ENCODE measurements at regions not wholly inside any gene's neighbourhood (a gene's known extent, or its start where the extent isn't known, plus 50 kb on each side); places are given as distances from the start of the nearest gene placed in this dataset.

DNA sequence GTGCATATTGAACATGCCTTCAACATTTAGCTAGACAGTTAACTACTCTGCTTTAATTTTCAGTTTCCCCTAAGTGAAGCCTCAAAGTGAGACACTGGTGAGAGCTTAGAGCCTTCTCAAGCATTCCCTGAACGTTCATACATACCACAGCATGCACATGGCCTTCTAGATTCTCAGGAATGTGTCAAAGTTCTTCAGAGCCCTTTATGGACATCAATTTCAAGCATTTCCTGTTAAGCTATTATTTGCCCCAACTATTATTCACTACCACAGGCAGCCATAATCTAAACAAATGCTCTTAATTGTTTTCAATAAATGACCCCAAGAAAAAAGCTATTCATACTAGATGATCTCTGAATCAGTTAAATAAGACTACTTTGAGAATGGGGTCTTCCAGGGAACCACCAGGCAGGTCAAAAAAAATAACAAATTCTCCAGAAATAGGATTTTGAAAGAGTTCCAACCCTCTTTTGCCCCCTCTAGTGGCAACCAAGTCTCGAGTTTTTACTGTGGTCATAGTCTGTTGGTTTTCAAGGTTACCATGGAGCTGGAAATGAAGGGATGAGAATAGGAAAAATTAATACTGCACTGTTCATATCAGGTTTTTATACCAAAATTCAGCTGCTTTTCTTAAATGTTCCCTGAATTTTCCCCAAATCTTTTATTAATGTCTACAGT lies 235.4 kb downstream of the RAB28 start:
- DNase-seq, result no peak

- no peak for DNase-seq
Measured at GRCh38 chr4:13246107-13246506, 238.0 kb downstream of the RAB28 start.

GRCh38 chr4:13244444-13244843 lies 239.7 kb downstream of the RAB28 start:
- DNase-seq, result no peak

DNA sequence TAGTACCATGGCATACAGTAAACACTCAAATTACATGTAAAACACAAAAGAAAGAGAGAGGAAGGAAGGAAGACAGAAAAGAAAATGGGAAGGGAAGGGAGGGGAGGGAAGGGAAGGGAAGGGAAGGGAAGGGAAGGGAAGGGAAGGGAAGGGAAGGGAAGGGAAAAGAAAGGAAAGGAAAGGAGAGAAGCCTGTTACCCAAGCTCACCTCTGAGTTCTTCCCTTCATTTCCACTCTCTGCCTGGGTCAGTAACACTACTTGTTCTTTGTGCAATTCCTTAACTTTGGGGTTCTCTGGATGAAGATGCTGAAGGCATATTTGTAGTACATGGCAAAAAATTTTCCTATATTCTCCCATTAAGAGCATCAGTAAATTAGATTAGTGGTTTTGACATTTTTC lies 241.0 kb downstream of the RAB28 start:
- DNase-seq, result no peak

DNA sequence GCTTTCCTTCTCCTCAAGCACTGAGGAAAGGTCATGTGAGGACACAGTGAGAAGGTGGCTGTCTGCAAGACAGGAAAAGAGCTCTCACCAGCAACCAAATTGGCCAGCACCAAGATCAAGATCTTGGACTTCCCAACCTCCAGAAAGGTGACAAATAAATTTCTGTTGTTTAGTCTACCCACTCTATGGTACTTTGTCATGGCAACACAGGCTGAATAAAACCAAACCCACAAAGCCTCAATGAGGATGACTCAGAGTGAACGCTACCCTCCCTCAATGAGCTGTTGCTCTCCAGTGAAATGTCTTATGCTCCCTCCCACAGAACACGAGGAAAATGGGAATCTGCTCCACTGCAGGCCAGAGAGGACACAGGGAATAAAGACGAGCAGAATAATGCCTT lies 244.1 kb downstream of the RAB28 start:
- DNase-seq, result no peak

- no peak for DNase-seq
Measured at GRCh38 chr4:13238936-13239335, 245.2 kb downstream of the RAB28 start.

- DNase-seq, result no peak
Measured at GRCh38 chr4:13236485-13236884, 247.7 kb downstream of the RAB28 start.

- no peak for DNase-seq
Measured at GRCh38 chr4:13233755-13234154, 250.4 kb downstream of the RAB28 start.

DNA sequence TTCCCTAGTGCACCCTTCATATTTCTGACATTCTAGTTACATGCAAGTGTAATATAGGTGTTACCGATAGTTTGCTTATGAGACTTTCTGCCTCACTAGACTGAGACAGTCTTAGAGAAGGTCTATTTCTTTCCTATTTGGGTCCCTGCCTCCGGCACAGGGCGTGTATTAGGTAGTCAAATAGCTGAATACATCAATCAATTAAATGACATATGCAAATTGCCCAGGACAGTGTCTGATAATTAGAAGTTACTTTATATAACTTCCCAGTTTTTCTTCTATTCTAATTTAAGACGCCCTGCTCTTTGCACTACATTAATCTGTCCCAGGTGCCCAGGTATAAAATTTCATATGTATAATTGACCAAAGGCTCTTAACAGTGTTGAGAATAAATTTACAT lies 264.2 kb downstream of the RAB28 start:
- no peak for DNase-seq

DNA sequence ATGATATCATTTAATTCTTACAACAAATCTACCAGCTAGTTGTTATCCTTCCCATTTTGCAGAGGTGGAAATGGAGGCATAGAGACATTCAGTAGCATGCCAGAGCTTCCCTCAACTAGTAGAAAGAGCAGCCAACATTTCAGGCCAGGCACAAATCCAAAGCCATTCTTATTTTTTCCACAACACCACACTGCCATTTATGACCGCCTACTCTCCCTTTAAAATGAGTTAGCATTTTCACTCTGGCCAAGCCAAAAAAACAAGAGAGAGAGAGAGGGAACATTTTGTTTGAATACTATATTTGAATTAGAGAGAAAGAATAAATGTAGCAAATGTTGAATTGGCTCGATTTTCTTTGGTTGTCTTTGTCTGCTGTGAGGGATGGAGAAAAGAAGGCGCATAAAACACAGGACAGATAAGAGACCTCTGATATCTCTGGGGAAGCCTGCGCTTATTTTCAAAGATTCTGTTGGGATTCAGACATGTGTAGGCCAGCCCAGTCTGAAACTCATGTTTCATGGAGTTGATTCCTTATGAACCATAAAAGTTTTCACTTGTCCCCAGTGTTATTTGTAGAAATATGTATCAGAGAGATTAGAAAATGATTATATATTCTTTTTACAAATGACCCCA lies 265.7 kb downstream of the RAB28 start:
- no peak for DNase-seq

DNA sequence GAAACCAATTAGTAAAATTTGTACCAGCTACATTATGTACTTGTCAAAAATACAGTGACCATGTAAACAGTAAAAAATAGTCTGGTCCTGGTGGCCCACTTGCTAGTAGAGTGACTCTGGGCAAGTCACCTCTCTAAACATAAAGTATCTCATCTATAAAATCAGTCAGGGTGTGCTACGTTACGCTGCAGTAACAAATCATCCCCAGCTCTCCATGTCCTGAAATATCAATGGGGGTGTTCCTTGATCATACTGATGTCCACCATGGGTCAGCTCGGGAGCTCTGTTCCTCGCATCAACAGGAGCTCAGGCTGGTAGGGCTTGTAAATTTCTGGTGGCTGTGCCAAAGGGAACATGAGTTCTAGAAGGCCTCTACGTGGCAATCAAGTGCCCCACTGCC lies 268.6 kb downstream of the RAB28 start:
- DNase-seq, result no peak

DNA sequence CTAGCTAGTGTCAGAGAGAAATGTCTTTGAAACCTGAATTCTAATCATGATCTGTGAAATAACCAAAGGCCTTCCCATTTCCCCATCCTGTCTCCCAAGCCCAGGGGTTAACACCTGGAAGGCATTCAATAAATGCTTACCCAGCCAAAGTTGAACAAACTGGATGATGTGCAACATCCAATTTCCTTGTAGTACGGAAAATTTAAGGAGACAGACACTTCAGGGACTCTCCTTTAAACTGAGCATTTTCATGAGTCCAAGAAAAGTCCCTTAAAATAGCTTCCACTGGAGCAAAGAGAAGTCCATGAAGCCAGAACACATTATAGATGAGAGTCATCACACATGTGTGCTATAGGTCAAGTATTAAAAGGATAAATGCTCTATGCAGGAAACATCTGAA lies 271.2 kb downstream of the RAB28 start:
- no peak for DNase-seq

- no peak for DNase-seq
Measured at GRCh38 chr4:13209600-13209999, 274.5 kb downstream of the RAB28 start.

- DNase-seq, result no peak
Measured at GRCh38 chr4:13208558-13209193, 275.5 kb downstream of the RAB28 start.

DNA sequence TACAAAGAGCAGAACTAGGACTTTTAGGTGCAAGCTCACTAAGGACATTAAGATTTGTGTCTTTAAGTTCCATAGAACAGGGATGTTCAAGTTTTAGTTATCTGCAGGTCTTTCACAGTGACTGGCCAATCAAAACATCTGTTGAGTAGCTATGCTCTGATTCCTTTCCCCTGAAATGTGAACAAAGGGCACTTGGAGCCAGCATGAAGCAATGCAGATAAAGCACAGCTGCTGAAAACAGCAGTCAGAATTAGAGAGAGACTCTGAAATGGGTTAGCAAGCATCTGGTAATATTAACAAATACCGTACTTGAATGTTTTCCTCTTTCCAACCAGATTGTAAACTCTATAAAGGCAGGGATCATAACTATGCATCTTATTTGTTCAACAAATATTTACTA lies 276.9 kb downstream of the RAB28 start:
- DNase-seq, result no peak

DNA sequence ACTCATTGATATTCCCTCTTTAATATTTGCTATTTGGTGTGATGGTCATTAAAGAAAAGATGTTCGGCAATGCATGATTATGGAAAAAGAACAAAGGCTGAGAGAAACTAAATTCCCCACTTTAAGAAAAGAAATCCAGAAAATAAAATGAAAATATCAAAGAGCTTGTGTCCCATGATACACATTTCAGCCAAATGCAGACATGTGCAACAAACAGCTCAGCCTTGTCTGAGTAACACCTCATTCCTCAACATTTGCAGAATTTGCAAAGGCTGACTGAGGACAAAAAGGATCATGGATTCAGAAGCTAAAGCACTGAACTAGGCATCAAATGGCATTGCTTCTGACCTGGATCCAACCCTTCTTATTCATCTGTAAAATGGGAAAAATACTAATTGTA lies 281.0 kb downstream of the RAB28 start:
- no peak for DNase-seq

GRCh38 chr4:13202701-13203100 lies 281.4 kb downstream of the RAB28 start:
- DNase-seq, result no peak

- no peak for DNase-seq
Measured at GRCh38 chr4:13201241-13201640, 282.9 kb downstream of the RAB28 start.

DNA sequence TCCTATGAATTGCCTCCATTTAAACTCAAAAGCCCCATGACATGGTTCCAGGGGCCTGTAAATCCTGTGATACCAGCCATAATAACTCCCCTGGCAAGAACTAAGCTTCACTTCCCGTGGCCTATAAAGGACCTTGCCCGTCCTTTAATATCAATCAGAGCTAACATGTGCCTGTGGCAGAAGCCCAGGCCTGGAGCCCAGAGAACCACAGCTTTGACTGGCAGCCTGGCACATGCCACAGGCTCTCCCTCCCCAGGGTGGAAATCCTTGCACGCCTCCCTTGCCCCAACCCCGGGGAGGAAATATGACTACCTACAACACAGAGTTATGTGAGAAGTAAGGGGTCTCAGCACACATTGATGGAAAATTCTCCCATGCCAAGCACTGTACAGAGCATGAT lies 287.4 kb downstream of the RAB28 start:
- no peak for DNase-seq

- DNase-seq, result no peak
Measured at GRCh38 chr4:13193662-13194061, 290.5 kb downstream of the RAB28 start.

- no peak for DNase-seq
Measured at GRCh38 chr4:13190093-13190721, 293.9 kb downstream of the RAB28 start.

DNA sequence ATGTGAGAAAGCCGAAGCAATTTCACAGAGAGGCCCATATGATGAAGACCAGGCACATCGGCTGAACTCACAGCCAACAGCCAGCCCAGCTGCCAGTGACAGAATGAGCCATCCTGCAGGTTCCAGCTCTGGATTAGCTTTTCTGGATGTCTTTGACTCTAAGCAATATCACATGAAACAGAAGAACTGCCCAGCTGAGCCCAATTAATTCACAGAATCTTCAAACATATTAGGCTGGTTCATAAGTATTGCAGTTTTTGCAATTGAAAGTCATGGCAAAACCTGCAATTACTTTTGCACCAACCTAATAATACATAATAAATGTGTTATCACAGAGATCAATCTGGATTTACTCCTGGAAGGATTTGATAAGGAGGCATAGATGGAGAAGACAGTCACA lies 299.9 kb downstream of the RAB28 start:
- DNase-seq, result no peak

GRCh38 chr4:13182133-13182532 lies 302.0 kb downstream of the RAB28 start:
- DNase-seq, result no peak

- no peak for DNase-seq
Measured at GRCh38 chr4:13181681-13182080, 302.5 kb downstream of the RAB28 start.

Data from GF-D8 (cell line).